ENCODE measurements at regions not wholly inside any gene's neighbourhood (a gene's known extent, or its start where the extent isn't known, plus 50 kb on each side); places are given as distances from the start of the nearest gene placed in this dataset.
"Not testable (repeated sequence)": the region's sequence is repeated elsewhere in the genome, so short reads cannot be mapped to it uniquely, and the experiment has no call there.

DNA sequence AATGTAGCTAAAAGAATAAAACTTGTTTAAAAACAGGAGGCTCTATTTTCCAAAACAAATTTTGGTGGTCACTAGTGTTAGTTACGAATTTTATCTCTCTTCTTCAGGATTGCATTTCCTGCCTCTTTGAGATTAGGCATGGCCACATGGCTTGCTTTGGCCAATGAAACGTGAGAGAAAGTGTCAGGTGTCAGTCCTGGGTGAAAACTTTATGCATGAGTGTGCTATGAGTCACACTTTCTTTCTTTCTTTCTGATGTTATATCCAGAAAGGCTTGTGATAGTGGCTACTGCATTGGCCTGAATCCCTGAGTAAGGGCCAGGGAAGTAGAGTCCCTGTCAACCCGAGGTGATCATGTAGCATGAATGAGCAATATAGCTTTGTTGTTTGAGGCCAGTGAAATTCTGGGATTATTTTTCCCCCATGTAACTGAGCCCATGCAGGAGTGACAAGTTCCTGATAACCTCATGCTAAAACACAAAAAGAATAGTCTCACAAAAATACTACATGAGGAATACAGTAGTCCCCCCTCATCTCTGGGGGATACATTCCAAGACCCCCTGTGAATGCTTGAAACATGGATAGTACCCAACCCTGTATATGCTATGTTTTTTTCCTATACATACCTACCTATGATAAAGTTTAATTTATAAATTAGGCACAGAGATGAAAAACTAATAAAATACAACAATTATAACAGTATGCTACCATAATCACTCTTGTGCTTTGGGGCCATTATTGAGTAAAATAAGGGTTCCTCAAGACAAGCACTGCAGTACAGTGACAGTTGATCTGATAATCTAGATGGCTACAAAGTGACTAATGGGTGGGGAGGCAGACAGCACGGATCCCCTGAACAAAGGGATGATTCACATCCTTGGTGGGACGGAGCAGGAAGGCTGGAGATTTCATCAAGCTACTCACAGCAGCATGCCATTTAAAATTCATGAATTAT, 109.5 kb downstream of the CDC42EP3 start:
- peak overlapping the region; percentile 7; the same call in 1 of the 2 replicates for H3K4me3 ChIP-seq
- peak; percentile 81 to 92 for DNase-seq
- H3K36me3 ChIP-seq, result no peaks in the 10 kb centered on the region
- peak overlapping the region; percentile 90 for H3K27ac ChIP-seq
- H3K4me1 ChIP-seq, result peaks cover 25% of the 10 kb centered on the region
- no peaks in the 10 kb centered on the region for H3K9me3 ChIP-seq (replicated peaks)
- no peaks in the 10 kb centered on the region for H3K27me3 ChIP-seq

DNA sequence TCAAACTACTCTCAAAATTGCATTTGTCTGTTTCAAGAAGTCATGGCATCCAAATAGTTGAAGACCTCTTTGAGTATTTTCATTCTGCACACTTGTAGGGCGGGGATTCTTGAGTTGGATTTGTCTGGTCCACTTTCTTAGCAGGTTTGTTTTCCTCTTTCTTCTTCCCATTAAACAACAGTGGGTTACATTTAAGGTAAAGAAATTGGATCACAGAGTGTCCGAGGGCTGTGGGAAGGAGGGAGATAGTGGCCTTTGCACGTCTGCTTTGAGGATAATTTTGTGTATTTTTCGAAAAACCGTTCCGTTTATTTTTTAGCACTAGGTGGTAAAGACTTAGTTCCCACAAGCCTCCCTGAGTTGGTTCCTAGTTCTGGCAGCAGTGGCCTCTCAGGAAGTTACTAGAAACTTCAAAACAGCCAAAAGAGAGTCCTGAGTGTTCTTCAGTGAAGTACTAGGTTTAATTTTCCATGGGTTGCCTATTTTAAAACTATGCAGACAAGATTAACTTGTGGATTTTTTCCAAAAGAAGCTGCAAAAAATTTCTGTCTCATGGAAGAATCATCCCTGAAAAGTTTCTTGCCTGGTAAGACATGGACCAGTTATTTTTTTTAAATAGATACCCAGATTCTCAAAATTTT, 107.9 kb downstream of the CDC42EP3 start:
- H3K27me3 ChIP-seq, result no peaks in the 10 kb centered on the region
- no peaks in the 10 kb centered on the region for H3K36me3 ChIP-seq
- peaks cover 25% of the 10 kb centered on the region for H3K4me1 ChIP-seq
- H3K4me3 ChIP-seq, result no peak overlapping the region
- DNase-seq, result no peak
- H3K9me3 ChIP-seq (replicated peaks), result no peaks in the 10 kb centered on the region
- H3K27ac ChIP-seq, result no peak overlapping the region

DNA sequence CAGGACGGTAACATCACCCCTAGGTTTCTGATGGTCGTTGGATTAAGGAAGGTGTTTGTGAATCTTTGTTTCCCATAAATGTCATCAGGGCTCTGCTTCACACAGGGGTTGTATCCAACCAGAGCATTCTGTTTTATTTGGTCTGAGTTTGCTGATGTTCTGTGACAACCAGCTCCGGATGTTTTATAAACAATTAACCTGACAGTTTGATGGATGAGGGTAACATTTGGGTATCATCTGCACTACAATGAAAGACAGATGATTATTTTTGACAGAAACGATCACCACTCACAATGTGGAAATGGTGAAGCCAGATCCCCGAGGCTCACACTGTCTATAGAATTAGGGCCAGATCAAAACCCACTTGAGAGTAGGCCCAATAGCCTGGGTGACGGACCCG, 107.1 kb downstream of the CDC42EP3 start:
- Histone ChIP-seq H3K36me3 (no peaks in the 10 kb centered on the region), H3K9me3 (replicated peaks) (no peaks in the 10 kb centered on the region), H3K4me3 (no peak overlapping the region), H3K4me1 (peaks cover 25% of the 10 kb centered on the region), H3K27ac (no peak overlapping the region), H3K27me3 (no peaks in the 10 kb centered on the region)
- DNase-seq, result no peak

DNA sequence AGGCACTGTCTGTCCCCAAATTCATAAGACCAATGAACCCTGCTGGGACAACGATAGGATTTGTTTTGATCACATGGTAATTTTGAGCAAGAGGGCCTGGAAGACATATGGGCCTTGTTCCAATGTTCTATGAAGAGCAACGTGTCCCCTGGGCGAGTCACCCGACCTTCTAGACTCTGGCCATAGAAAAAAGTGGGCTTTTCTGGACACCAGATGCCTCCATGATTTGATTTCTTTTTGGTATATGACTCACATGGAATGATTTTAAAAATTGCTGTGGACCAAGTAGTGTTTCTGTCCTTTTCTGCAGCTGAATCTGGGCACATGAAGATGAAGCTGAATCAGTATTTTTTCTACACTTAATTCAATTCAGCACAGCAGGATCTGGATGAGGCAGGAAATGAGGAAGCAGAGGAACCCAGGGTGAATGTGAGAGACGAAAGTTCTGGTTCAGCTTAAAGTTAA, 104.9 kb downstream of the CDC42EP3 start:
- H3K36me3 ChIP-seq, result no peaks in the 10 kb centered on the region
- H3K27me3 ChIP-seq, result no peaks in the 10 kb centered on the region
- no peak overlapping the region for H3K27ac ChIP-seq
- H3K4me1 ChIP-seq, result peaks cover 18% of the 10 kb centered on the region
- no peak overlapping the region for H3K4me3 ChIP-seq
- no peaks in the 10 kb centered on the region for H3K9me3 ChIP-seq (replicated peaks)
- no peak for DNase-seq

DNA sequence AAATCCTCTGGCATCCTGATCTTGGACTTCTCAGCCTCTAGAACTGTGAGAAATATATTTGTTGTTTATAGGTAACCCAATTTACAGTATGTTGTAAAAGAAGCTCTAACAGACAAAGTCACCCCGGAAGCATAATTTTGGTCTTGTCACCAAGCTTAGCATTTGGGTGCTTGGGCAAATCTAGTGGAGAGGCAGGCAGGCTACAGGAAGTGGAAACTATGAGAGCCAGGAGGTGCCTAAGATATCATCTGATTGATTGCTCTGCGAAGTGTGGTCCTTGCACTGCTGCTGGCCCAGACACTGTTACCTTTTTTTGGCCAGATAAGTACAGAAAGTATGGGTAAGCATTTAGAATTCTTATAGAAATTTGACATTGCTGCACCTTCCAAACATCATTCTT, 102.9 kb downstream of the CDC42EP3 start:
- Histone ChIP-seq H3K36me3 (no peaks in the 10 kb centered on the region), H3K9me3 (replicated peaks) (no peaks in the 10 kb centered on the region), H3K27me3 (no peaks in the 10 kb centered on the region), H3K4me1 (peaks cover 3% of the 10 kb centered on the region; the same call in 1 of the 2 replicates), H3K27ac (no peak overlapping the region), H3K4me3 (no peak overlapping the region)
- no peak for DNase-seq

DNA sequence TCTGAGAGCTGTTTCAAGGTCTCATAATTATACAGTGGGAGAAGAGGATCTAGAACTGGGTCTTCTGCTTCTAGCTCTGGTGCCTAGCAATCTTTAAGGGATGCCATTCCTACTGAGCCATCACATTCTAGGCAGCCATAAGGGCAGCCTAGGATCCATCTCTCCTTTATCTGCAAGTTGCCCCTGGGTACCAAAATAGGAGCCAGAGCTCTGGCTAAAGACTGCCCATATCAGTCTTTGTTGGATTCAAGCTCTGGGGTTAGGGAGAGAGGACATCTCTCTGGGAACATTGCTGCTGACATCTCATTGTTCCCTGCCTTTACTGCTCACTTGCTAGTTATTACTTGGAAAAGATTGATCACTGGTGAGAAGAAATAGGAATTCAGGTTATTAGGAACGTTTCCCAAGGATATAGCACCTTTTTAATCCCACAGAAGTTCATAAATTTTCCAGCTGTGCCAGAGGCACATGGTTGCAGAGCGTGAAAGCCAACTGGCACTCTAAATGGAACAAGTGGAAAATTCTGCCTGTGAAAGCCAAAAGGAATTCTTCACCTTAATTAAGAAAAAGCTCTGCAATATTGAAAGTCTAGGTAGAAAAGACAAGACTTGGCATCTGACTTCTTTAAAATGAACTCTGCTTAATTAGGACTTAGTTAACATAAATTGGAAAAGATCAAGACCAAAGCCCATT, 102.2 kb downstream of the CDC42EP3 start:
- Histone ChIP-seq H3K4me1 (peaks cover 3% of the 10 kb centered on the region; the same call in 1 of the 2 replicates), H3K27me3 (no peaks in the 10 kb centered on the region), H3K9me3 (replicated peaks) (no peaks in the 10 kb centered on the region), H3K4me3 (no peak overlapping the region), H3K36me3 (no peaks in the 10 kb centered on the region), H3K27ac (no peak overlapping the region)
- no peak for DNase-seq

DNA sequence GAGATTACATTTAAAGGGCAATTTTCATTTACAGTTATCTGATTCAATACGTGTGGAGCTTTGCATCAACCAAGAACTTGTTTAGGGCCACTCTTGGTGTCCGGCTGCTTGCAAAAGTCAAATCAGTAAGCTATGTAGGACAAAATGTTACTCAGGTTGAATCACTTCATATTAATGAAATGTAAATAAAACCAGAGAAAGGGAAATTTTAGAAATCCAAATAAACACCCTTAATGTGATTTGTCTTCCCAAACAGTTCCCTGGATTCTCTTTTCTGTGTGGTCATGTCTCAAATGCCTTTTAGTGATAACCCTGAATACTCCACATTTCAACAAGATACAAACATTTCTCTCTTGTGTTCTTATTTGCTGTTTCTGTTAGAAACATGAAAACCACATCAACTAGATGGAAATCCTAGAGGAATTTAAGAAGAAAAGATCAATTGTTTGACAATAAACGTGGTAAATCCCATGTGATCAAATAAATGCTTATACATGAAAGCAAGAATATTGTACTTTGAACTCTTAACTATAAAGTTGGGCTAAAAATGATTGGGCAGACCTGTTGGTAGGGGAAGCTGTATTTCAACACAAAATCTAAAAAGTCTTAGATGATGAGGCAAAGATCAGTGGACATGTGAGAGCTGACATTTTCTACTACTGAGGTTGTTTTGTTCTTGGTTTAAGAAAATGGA, 101.3 kb downstream of the CDC42EP3 start:
- no peak overlapping the region for H3K4me3 ChIP-seq
- DNase-seq, result no peak
- H3K27ac ChIP-seq, result no peak overlapping the region
- H3K9me3 ChIP-seq (replicated peaks), result no peaks in the 10 kb centered on the region
- H3K4me1 ChIP-seq, result peaks cover 3% of the 10 kb centered on the region; the same call in 1 of the 2 replicates
- no peaks in the 10 kb centered on the region for H3K27me3 ChIP-seq
- H3K36me3 ChIP-seq, result no peaks in the 10 kb centered on the region

DNA sequence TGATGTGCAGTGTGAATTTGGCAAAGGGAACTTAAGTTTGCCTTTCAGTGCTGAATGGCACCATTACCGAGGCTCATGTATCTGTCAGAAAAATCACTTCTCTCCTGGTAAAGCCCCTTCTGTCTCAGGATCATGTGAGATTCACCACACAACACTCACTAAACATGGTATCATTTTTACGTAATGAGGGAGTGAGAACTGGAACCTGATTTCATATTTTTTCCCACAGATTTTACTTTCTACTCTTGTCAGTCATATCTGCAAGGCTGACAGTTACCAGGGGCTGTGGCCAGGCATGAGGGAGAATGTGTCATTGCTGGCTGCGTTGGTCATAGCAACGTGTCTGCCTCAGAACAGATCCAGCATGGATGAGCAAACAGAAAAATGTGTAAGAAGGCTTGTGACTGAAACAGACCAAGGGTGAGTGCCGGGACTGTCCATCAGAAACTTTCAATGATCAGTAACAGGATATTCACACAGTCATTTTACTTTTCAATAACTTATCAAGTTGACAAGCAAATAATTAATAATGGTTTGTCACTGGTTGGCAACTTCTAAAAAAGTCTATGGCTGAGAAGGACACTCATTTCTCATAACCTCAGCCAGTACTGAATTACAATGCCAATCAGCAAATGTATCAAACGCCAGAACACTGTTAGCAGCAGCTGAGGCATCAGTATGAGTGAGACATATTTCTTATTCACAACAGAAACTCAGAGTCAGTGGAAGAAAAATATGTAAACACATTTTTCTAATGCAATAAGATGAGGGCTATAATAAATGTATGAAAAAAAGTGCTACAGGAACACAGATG, 100.5 kb downstream of the CDC42EP3 start:
- no peaks in the 10 kb centered on the region for H3K27me3 ChIP-seq
- H3K4me1 ChIP-seq, result peaks cover 3% of the 10 kb centered on the region; the same call in 1 of the 2 replicates
- no peak overlapping the region for H3K27ac ChIP-seq
- no peaks in the 10 kb centered on the region for H3K9me3 ChIP-seq (replicated peaks)
- H3K36me3 ChIP-seq, result no peaks in the 10 kb centered on the region
- H3K4me3 ChIP-seq, result no peak overlapping the region
- DNase-seq, result no peak

DNA sequence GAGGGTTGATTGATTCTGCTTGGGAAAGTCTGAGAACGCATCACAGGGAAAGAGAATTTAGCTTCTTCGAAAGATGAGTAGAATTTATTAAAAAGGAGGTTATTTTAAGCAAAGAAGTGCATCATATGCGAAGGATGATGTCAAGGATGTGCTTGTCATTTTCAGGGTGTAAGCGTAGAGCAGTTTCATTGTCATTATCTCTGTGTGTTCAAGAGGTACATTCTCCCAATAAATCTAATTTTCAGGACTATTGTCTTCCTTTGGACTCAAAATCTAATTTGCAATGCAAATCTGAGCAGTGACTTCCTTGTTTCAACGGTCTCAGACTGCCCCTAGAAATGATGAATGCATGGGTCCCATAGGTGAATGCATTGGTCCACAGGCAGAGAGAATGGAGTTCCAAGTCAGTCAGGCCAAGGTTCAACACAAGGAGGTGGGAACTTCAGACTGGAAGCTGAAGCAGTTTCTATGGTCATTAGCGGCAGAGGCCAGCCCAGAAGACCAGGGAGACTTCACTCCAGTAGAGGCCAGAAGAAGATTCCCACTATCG, 99.8 kb downstream of the CDC42EP3 start:
- Histone ChIP-seq H3K36me3 (no peaks in the 10 kb centered on the region), H3K27ac (no peak overlapping the region), H3K9me3 (replicated peaks) (no peaks in the 10 kb centered on the region), H3K27me3 (no peaks in the 10 kb centered on the region), H3K4me1 (peaks cover 3% of the 10 kb centered on the region; the same call in 1 of the 2 replicates), H3K4me3 (no peak overlapping the region)
- no peak for DNase-seq

DNA sequence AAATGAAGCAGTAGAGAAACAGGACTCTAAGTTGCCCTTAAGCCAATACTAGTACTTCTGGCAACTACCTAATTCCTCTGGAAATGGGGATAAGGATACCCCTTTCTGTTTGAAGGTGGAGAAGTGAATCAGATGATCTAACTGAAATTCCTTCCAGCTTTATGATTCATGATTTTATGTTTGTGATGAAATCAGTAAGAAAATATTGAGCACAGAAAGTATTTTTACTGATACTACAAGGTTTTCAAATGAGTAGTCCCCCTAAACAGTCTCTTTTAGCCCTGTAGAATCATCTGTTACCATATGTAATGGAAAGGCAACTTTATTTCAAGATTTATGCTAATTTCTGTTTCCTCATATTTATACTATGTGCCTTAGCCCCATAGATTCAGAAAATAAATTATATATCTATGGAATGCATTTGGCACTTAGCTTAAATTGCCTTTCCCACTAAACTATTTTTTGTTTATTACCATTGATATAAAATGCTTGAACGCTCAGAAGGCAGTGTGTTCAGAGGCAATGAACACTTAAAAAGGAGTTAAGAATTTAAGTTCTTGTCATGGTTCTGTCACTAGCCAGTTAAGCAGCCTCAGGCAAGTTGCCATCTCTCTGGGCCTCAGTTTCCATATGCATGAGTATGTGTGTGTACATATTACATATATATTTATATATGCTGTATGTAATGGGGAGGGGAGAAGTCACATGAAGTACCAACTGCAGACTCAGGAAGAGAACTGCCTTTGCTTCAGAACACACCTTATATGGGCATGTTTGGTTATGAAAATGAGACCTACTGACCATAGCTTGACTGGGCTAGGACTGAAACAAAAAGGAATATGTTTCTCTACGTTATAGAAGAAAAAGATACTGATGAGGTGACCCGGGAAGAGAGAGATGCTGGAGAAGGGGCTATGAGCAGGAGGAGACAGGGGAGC, 97.7 kb downstream of the CDC42EP3 start:
- Histone ChIP-seq H3K36me3 (no peaks in the 10 kb centered on the region), H3K27ac (no peak overlapping the region), H3K4me1 (peaks cover 3% of the 10 kb centered on the region; the same call in 1 of the 2 replicates), H3K9me3 (replicated peaks) (no peaks in the 10 kb centered on the region), H3K27me3 (no peaks in the 10 kb centered on the region), H3K4me3 (no peak overlapping the region)
- DNase-seq, result no peak

DNA sequence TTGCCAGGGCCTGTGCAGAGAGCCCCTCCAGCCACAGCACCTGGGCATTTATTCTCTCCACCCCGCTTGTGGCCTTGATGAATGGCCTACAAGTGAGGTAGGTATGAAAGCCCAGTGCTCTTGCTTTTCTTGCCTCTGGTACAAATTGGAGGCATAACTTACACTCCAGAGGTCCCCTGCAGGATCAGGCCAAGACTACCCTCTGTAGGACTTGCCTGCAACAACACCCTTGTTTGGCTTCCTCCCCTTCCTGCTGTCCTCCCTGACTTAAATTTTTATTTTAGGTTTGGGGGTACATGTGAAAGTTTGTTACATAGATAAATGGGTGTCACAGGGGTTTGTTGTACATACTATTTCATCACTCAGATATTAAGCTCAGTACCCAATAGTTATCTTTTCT, 95.7 kb downstream of the CDC42EP3 start:
- DNase-seq, result no peak
- Histone ChIP-seq H3K9me3 (replicated peaks) (peaks cover 8% of the 10 kb centered on the region; the same call in 1 of the 2 replicates), H3K36me3 (no peaks in the 10 kb centered on the region), H3K4me3 (no peak overlapping the region), H3K27me3 (no peaks in the 10 kb centered on the region), H3K4me1 (no peaks in the 10 kb centered on the region), H3K27ac (no peak overlapping the region)

DNA sequence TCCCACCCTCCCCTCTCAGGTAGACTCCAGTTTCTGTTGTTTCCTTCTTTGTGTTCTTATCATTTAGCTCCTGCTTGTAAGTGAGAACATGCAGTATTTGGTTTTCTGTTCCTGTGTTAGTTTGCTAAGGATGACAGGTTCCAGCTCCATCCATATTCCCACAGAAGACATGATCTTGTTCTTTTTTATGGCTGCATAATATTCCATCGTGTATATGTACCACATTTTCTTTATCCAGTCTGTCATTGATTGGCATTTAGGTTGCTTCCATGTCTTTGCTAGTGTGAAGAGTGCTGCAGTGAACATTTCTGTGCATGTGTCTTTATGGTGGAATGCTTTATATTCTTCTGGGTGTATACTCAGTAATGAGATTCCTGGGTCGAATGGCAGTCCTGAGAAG, 95.2 kb downstream of the CDC42EP3 start:
- not testable (repeated sequence) for H3K4me3 ChIP-seq; DNase-seq; H3K4me1 ChIP-seq; H3K27me3 ChIP-seq; H3K36me3 ChIP-seq; H3K27ac ChIP-seq; H3K9me3 ChIP-seq (replicated peaks)

DNA sequence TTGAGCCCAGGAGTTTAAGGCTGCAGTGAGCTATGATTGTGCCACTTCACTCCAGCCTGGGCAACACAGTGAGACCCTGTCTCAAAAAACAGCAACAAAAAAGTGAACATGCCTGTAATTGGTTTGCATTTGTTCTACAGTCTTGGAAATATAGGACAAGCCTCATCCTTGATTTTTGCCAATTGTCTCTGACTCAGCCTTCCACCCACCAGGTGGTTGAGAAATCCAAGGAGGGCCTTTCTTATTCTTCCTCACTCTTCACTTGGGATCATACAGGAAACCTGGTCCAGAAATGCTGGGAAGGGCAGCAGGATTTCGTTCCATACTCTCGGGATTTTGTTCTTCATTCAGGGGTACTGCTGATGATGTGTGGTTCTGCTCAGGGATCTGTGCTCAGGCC, 94.6 kb downstream of the CDC42EP3 start:
- H3K27me3 ChIP-seq, result no peaks in the 10 kb centered on the region
- H3K36me3 ChIP-seq, result no peaks in the 10 kb centered on the region
- no peak overlapping the region for H3K27ac ChIP-seq
- no peak for DNase-seq
- H3K4me3 ChIP-seq, result no peak overlapping the region
- H3K9me3 ChIP-seq (replicated peaks), result peaks cover 8% of the 10 kb centered on the region; the same call in 1 of the 2 replicates
- H3K4me1 ChIP-seq, result no peaks in the 10 kb centered on the region
